ENCODE measurements at regions not wholly inside any gene's neighbourhood (a gene's known extent, or its start where the extent isn't known, plus 50 kb on each side); places are given as distances from the start of the nearest gene placed in this dataset.
A peak's percentile ranks its signal among the peaks of the same experiment; 100 is the strongest.
"Not testable (repeated sequence)": the region's sequence is repeated elsewhere in the genome, so short reads cannot be mapped to it uniquely, and the experiment has no call there.

- peaks cover 33% of the 10 kb centered on the region for H3K4me1 ChIP-seq (ENCODE audit: insufficient read depth, low read length)
- H3K27ac ChIP-seq (ENCODE audit: low read depth, low read length) = no peak overlapping the region
- no peaks in the 10 kb centered on the region for H3K27me3 ChIP-seq (ENCODE audit: insufficient read depth, low read length)
- no peak overlapping the region for H3K4me3 ChIP-seq (ENCODE audit: low read length)
- H3K9ac ChIP-seq (ENCODE audit: low read depth, low read length) = no peak overlapping the region
- no peaks in the 10 kb centered on the region for H3K36me3 ChIP-seq (ENCODE audit: insufficient read depth, low read length)
- H3K9me3 ChIP-seq (ENCODE audit: insufficient read depth, low read depth, low read length) = no peaks in the 10 kb centered on the region
- 93% methylated on average over 2 of the region's 2 CpGs for WGBS
Measured at GRCh38 chr5:88090506-88090905, 178.1 kb downstream of the TMEM161B start.

- Histone ChIP-seq H3K36me3 (ENCODE audit: insufficient read depth, low read length) (no peaks in the 10 kb centered on the region), H3K27ac (ENCODE audit: low read depth, low read length) (no peak overlapping the region), H3K4me3 (ENCODE audit: low read length) (no peak overlapping the region), H3K9me3 (ENCODE audit: insufficient read depth, low read depth, low read length) (no peaks in the 10 kb centered on the region), H3K27me3 (ENCODE audit: insufficient read depth, low read length) (no peaks in the 10 kb centered on the region), H3K9ac (ENCODE audit: low read depth, low read length) (no peak overlapping the region), H3K4me1 (ENCODE audit: insufficient read depth, low read length) (peaks cover 33% of the 10 kb centered on the region)
- 86% methylated on average over 7 of the region's 7 CpGs for WGBS
Measured at GRCh38 chr5:88089719-88090390, 178.8 kb downstream of the TMEM161B start.

DNA sequence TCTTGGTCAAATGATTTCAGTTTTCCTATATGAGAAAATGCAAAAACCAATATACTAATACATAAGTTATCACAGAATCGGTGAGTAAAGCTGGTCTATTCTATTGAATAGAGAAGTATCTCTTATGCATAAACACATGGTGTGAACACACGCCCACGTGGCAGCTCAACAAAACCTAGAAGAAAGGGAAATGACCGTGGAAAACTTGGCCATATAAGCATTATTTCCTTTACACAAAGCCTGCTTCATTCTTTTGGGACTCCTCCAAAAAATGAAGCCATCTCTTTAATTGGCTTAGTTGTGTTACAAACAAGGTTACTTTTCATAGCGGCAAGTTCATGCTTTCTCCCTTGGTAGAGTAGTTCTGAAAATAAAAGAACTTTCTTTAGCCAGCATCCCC is 183.2 kb downstream of the TMEM161B start:
- 92% methylated on average over 4 of the region's 5 CpGs for WGBS
- Histone ChIP-seq H3K27me3 (ENCODE audit: insufficient read depth, low read length) (no peaks in the 10 kb centered on the region), H3K36me3 (ENCODE audit: insufficient read depth, low read length) (no peaks in the 10 kb centered on the region), H3K27ac (ENCODE audit: low read depth, low read length) (no peak overlapping the region), H3K9me3 (ENCODE audit: insufficient read depth, low read depth, low read length) (no peaks in the 10 kb centered on the region), H3K4me3 (ENCODE audit: low read length) (no peak overlapping the region), H3K4me1 (ENCODE audit: insufficient read depth, low read length) (0 out of 2 replicates have a peak, but pooled peaks cover 3% of the 10 kb centered on the region), H3K9ac (ENCODE audit: low read depth, low read length) (no peak overlapping the region)

GRCh38 chr5:88081877-88082276 is 186.8 kb downstream of the TMEM161B start:
- H3K27me3 ChIP-seq (ENCODE audit: insufficient read depth, low read length) = no peaks in the 10 kb centered on the region
- H3K9ac ChIP-seq (ENCODE audit: low read depth, low read length) = no peak overlapping the region

GRCh38 chr5:88063813-88064212 is 204.8 kb downstream of the TMEM161B start:
- no peak overlapping the region for H3K27ac ChIP-seq (ENCODE audit: low read depth, low read length)
- no peaks in the 10 kb centered on the region for H3K4me1 ChIP-seq (ENCODE audit: insufficient read depth, low read length)
- no peaks in the 10 kb centered on the region for H3K27me3 ChIP-seq (ENCODE audit: insufficient read depth, low read length)
- no peaks in the 10 kb centered on the region for H3K36me3 ChIP-seq (ENCODE audit: insufficient read depth, low read length)
- no peaks in the 10 kb centered on the region for H3K9me3 ChIP-seq (ENCODE audit: insufficient read depth, low read depth, low read length)
- H3K4me3 ChIP-seq (ENCODE audit: low read length) = no peak overlapping the region
- H3K9ac ChIP-seq (ENCODE audit: low read depth, low read length) = no peak overlapping the region

More at GRCh38 chr5:88081877-88082276, 186.8 kb downstream of the TMEM161B start:
- Histone ChIP-seq H3K4me3 (ENCODE audit: low read length) (no peak overlapping the region), H3K27ac (ENCODE audit: low read depth, low read length) (no peak overlapping the region), H3K9me3 (ENCODE audit: insufficient read depth, low read depth, low read length) (0 out of 2 replicates have a peak, but pooled peaks cover 7% of the 10 kb centered on the region), H3K4me1 (ENCODE audit: insufficient read depth, low read length) (0 out of 2 replicates have a peak, but pooled peaks cover 3% of the 10 kb centered on the region), H3K36me3 (ENCODE audit: insufficient read depth, low read length) (no peaks in the 10 kb centered on the region)

GRCh38 chr5:88060194-88060593 is 208.5 kb downstream of the TMEM161B start:
- no peak overlapping the region for H3K4me3 ChIP-seq (ENCODE audit: low read length)
- H3K9ac ChIP-seq (ENCODE audit: low read depth, low read length) = no peak overlapping the region
- H3K27ac ChIP-seq (ENCODE audit: low read depth, low read length) = no peak overlapping the region
- H3K4me1 ChIP-seq (ENCODE audit: insufficient read depth, low read length) = no peaks in the 10 kb centered on the region
- H3K36me3 ChIP-seq (ENCODE audit: insufficient read depth, low read length) = no peaks in the 10 kb centered on the region
- no peaks in the 10 kb centered on the region for H3K27me3 ChIP-seq (ENCODE audit: insufficient read depth, low read length)
- 100% methylated on average over 3 of the region's 3 CpGs for WGBS
- no peaks in the 10 kb centered on the region for H3K9me3 ChIP-seq (ENCODE audit: insufficient read depth, low read depth, low read length)

- Histone ChIP-seq H3K27ac (ENCODE audit: low read depth, low read length) (no peak overlapping the region), H3K27me3 (ENCODE audit: insufficient read depth, low read length) (no peaks in the 10 kb centered on the region), H3K9me3 (ENCODE audit: insufficient read depth, low read depth, low read length) (no peaks in the 10 kb centered on the region), H3K9ac (ENCODE audit: low read depth, low read length) (no peak overlapping the region), H3K36me3 (ENCODE audit: insufficient read depth, low read length) (no peaks in the 10 kb centered on the region), H3K4me1 (ENCODE audit: insufficient read depth, low read length) (no peaks in the 10 kb centered on the region), H3K4me3 (ENCODE audit: low read length) (no peak overlapping the region)
- WGBS = no CpG with 5 or more reads among the region's 1 CpG
Measured at GRCh38 chr5:88058625-88059024, 210.0 kb downstream of the TMEM161B start.

DNA sequence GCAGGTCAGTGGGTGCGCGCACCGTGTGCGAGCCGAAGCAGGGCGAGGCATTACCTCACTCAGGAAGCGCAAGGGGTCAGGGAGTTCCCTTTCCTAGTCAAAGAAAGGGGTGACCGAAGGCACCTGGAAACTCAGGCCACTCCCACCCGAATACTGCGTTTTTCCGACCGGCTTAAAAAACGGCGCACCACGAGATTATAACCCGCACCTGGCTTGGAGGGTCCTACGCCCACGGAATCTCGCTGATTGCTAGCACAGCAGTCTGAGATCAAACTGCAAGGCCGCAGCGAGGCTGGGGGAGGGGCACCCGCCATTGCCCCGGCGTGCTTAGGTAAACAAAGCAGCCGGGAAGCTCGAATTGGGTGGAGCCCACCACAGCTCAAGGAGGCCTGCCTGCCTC is 216.2 kb downstream of the TMEM161B start:
- Histone ChIP-seq H3K4me3 (ENCODE audit: low read length) (peak overlapping the region; percentile 47), H3K4me1 (ENCODE audit: insufficient read depth, low read length) (peaks cover 37% of the 10 kb centered on the region; the same call in 1 of the 2 replicates), H3K9ac (ENCODE audit: low read depth, low read length) (peak overlapping the region; percentile 63)
- H3K9me3 ChIP-seq (ENCODE audit: insufficient read depth, low read depth, low read length); H3K36me3 ChIP-seq (ENCODE audit: insufficient read depth, low read length); H3K27me3 ChIP-seq (ENCODE audit: insufficient read depth, low read length); H3K27ac ChIP-seq (ENCODE audit: low read depth, low read length): not testable (repeated sequence)
- WGBS = 49% methylated on average over 23 of the region's 26 CpGs

DNA sequence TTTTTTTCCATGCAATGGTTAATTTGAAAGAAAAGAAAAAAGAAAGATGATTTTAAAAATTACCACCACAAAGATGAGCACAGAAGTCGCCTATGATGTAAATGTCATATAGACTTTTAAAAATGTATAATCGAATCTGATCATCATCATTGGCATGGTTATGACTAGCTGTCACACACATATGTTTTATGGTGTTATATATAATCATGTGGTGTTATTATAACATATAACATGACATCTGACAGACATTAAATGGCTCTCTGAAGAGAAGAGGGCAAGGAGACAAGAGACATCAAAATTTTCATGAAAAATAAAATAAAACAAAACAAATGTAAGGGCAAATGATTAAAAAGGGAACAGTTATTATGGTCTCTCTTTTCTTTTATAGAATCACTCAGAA is 217.5 kb downstream of the TMEM161B start:
- Histone ChIP-seq H3K9me3 (ENCODE audit: insufficient read depth, low read depth, low read length) (no peaks in the 10 kb centered on the region), H3K4me3 (ENCODE audit: low read length) (peak overlapping the region; percentile 47), H3K36me3 (ENCODE audit: insufficient read depth, low read length) (no peaks in the 10 kb centered on the region; the same call in 1 of the 2 replicates), H3K4me1 (ENCODE audit: insufficient read depth, low read length) (peaks cover 37% of the 10 kb centered on the region; the same call in 1 of the 2 replicates), H3K27ac (ENCODE audit: low read depth, low read length) (no peak overlapping the region), H3K9ac (ENCODE audit: low read depth, low read length) (no peak overlapping the region), H3K27me3 (ENCODE audit: insufficient read depth, low read length) (no peaks in the 10 kb centered on the region)
- no CpG with 5 or more reads among the region's 2 CpGs for WGBS

GRCh38 chr5:88049737-88050136 is 218.9 kb downstream of the TMEM161B start:
- H3K27ac ChIP-seq (ENCODE audit: low read depth, low read length) = peak overlapping the region; percentile 74; the same call in 1 of the 2 replicates
- no peaks in the 10 kb centered on the region for H3K27me3 ChIP-seq (ENCODE audit: insufficient read depth, low read length)
- no peaks in the 10 kb centered on the region; the same call in 1 of the 2 replicates for H3K36me3 ChIP-seq (ENCODE audit: insufficient read depth, low read length)
- peak overlapping the region; percentile 47; the same call in 1 of the 2 replicates for H3K4me3 ChIP-seq (ENCODE audit: low read length)
- WGBS = 12% methylated on average over 4 of the region's 4 CpGs
- no peaks in the 10 kb centered on the region for H3K9me3 ChIP-seq (ENCODE audit: insufficient read depth, low read depth, low read length)
- peaks cover 37% of the 10 kb centered on the region; the same call in 1 of the 2 replicates for H3K4me1 ChIP-seq (ENCODE audit: insufficient read depth, low read length)
- no peak overlapping the region for H3K9ac ChIP-seq (ENCODE audit: low read depth, low read length)

- Histone ChIP-seq H3K27me3 (ENCODE audit: insufficient read depth, low read length) (no peaks in the 10 kb centered on the region), H3K4me1 (ENCODE audit: insufficient read depth, low read length) (peaks cover 37% of the 10 kb centered on the region; the same call in 1 of the 2 replicates), H3K36me3 (ENCODE audit: insufficient read depth, low read length) (no peaks in the 10 kb centered on the region; the same call in 1 of the 2 replicates), H3K9ac (ENCODE audit: low read depth, low read length) (no peak overlapping the region), H3K4me3 (ENCODE audit: low read length) (no peak overlapping the region), H3K27ac (ENCODE audit: low read depth, low read length) (peak overlapping the region; percentile 74; the same call in 1 of the 2 replicates), H3K9me3 (ENCODE audit: insufficient read depth, low read depth, low read length) (no peaks in the 10 kb centered on the region)
- WGBS = 95% methylated on average over 3 of the region's 3 CpGs
Measured at GRCh38 chr5:88049156-88049555, 219.5 kb downstream of the TMEM161B start.

All from HUES64 (cell line).